B cell (primary cell): ENCODE measurements at regions not wholly inside any gene's neighbourhood (a gene's known extent, or its start where the extent isn't known, plus 50 kb on each side); places are given as distances from the start of the nearest gene placed in this dataset.

Experiments
- ATAC-seq: fragments of 200-7000 bp; cut with Tn5 transposase; one replicate; pipeline ENCODE4 v1.10.0; 2021; ENCODE audit warnings: low read depth, mild to moderate bottlenecking, moderate number of reproducible peaks, moderate library complexity
- CTCF ChIA-PET: fragments of 350-600 bp; sonication (Branson Sonifier 250); formaldehyde crosslinking; loops from one replicate; lab custom pipeline; 2021; ENCODE audit warnings: antibody characterized with exemption, inconsistent platforms; lab: Charles Lee
- POLR2A ChIA-PET: fragments of 350-600 bp; sonication (Branson Sonifier 250); formaldehyde crosslinking; loops from one replicate; lab custom pipeline; 2021; ENCODE audit warnings: antibody characterized with exemption; lab: Charles Lee
- DNase-seq: peaks from one replicate; pipeline ENCODE4 v3.0.0; 2013
- H2AFZ ChIP-seq: 2 replicates; pipeline ENCODE4 v1.6.1; 2012; ENCODE audit warnings: mild to moderate bottlenecking, low read depth, low read length; ENCODE audit not compliant: insufficient read depth, poor library complexity, severe bottlenecking
- H3K27ac ChIP-seq, 2 donors: 1 replicate in 1 of 2; 2 replicates in 1 of 2; pipeline ENCODE4 v1.5.1; 2012 to 2013; ENCODE audit warnings: low read length in 2 of 2, mild to moderate bottlenecking in 2 of 2, moderate library complexity in 1 of 2
- H3K27me3 ChIP-seq, 4 experiments: fragments of 200-600 bp in 1 of 4; sonication (generic) in 1 of 4; replicated peaks in 1 of 4; 1 replicate in 2 of 4; 2 replicates in 2 of 4; pipeline versions ENCODE4 v1.6.1 to v1.7.0; 2013 to 2016; ENCODE audit warnings: low read length in 3 of 4, mild to moderate bottlenecking in 2 of 4, mixed read lengths in 1 of 4, moderate library complexity in 1 of 4; ENCODE audit not compliant: insufficient read depth in 4 of 4, control insufficient read depth in 3 of 4; ENCODE audit errors: control extremely low read depth in 1 of 4
- H3K36me3 ChIP-seq, 2 experiments: replicated peaks in 1 of 2; 1 replicate in 1 of 2; 2 replicates in 1 of 2; pipeline versions ENCODE4 v1.6.1 to v1.7.1; 2013; ENCODE audit warnings: low read length in 1 of 2; ENCODE audit not compliant: insufficient read depth in 2 of 2, control insufficient read depth in 1 of 2; ENCODE audit errors: control extremely low read depth in 1 of 2, extremely low read depth in 1 of 2
- H3K4me1 ChIP-seq, 2 donors: fragments of 200-600 bp in 1 of 2; sonication (generic) in 1 of 2; 1 replicate in 1 of 2; 2 replicates in 1 of 2; pipeline versions ENCODE4 v1.5.1 to v1.6.1; 2013 to 2017; ENCODE audit warnings: low read length in 2 of 2; ENCODE audit not compliant: control insufficient read depth in 2 of 2, insufficient read depth in 2 of 2
- H3K4me2 ChIP-seq: replicated peaks from 2 replicates; pipeline ENCODE3; 2012; ENCODE audit warnings: mild to moderate bottlenecking, low read depth, low read length; ENCODE audit not compliant: poor library complexity, severe bottlenecking
- H3K4me3 ChIP-seq, 5 experiments: fragments of 200-600 bp in 1 of 5; sonication (generic) in 1 of 5; 1 replicate in 3 of 5; 2 replicates in 2 of 5; pipeline versions ENCODE4 v1.5.1 to v1.7.0; 2011 to 2016; ENCODE audit warnings: low read length in 4 of 5, mild to moderate bottlenecking in 4 of 5, low read depth in 2 of 5, control low read depth in 1 of 5, moderate library complexity in 1 of 5; ENCODE audit not compliant: insufficient read depth in 1 of 5; ENCODE audit errors: control extremely low read depth in 1 of 5, extremely low read depth in 1 of 5
- H3K79me2 ChIP-seq: fragments of 200-600 bp; sonication (generic); one replicate; pipeline ENCODE4 v1.6.0; 2016; ENCODE audit warnings: low read length; ENCODE audit not compliant: control insufficient read depth, insufficient read depth
- H3K9ac ChIP-seq: fragments of 200-600 bp; sonication (generic); 2 replicates; pipeline ENCODE4 v1.6.1; 2017; ENCODE audit warnings: mild to moderate bottlenecking, low read length, moderate library complexity
- H3K9me3 ChIP-seq, 3 donors: one replicate each; pipeline versions ENCODE4 v1.6.1 to v1.7.1; 2013; ENCODE audit warnings: low read length in 2 of 3; ENCODE audit not compliant: control insufficient read depth in 2 of 3, insufficient read depth in 1 of 3; ENCODE audit errors: control extremely low read depth in 1 of 3
- H4K20me1 ChIP-seq: 2 replicates; pipeline ENCODE4 v1.6.0; 2012; ENCODE audit warnings: mild to moderate bottlenecking, low read length; ENCODE audit not compliant: insufficient read depth, control insufficient read depth, poor library complexity, severe bottlenecking
- H3K27ac Mint-ChIP-seq: one replicate; pipeline ENCODE4 v1.8.0; 2021; ENCODE audit warnings: mixed read lengths
- H3K27me3 Mint-ChIP-seq: one replicate; pipeline ENCODE4 v1.8.0; 2021; ENCODE audit warnings: mixed read lengths
- H3K4me1 Mint-ChIP-seq: one replicate; pipeline ENCODE4 v1.8.0; 2021; ENCODE audit warnings: mixed read lengths
- H3K4me3 Mint-ChIP-seq: one replicate; pipeline ENCODE4 v1.8.0; 2021; ENCODE audit warnings: mixed read lengths
- H3K9me3 Mint-ChIP-seq: one replicate; pipeline ENCODE4 v1.8.0; 2022; ENCODE audit warnings: mixed read lengths; ENCODE audit not compliant: insufficient read depth
- EZH2 ChIP-seq: IDR thresholded peaks from 2 replicates; pipeline ENCODE4 v1.6.1; 2012; ENCODE audit warnings: borderline replicate concordance, low read depth, mild to moderate bottlenecking, moderate library complexity, low read length; ENCODE audit not compliant: insufficient read depth, poor library complexity, severe bottlenecking
- WGBS: methylation state at CpG from one replicate; pipeline ENCODE4 v1.1.5; 2013; ENCODE audit warnings: missing lambda C conversion rate; ENCODE audit not compliant: insufficient coverage; 5-methylcytosine and 5-hydroxymethylcytosine counted together
- intact Hi-C: fragments of 100-400 bp; cut with micrococcal nuclease; formaldehyde crosslinking; loops from one replicate; pipeline ENCODE4 v1.10.0; 2022
- TF ChIP-seq, protein P1 (sequence below): fragments of 200-600 bp; IDR thresholded peaks from one replicate; pipeline ENCODE4 v1.8.0; 2022; ENCODE audit warnings: antibody characterized with exemption, mild to moderate bottlenecking

DNA sequence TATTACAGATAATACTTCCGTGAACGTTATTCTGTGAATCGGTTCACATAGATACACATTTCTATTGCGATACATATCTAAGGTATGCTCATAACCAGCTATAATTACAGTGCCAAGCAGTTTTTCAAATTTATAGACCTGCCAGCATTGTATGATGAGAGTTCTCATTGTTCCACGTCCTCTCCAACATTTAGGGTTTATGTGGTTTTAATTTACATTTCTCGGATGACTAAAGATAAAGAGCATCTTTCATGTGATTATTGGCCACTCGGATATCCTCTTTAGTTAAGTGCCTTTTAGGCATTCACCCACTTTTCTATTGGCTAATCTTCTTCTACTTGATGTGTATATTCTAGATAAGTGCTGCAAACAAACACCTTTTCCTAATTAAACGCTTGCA lies 134.7 kb upstream of the CCDC54 start:
- no peaks in the 10 kb centered on the region for H3K79me2 ChIP-seq
- POLR2A ChIA-PET, result interaction anchor here (0.6 kb wide), 1 partner anchor 162 kb away, joined by 3 read pairs; no protein-coding TSS in a partner anchor
- H3K4me3 ChIP-seq, result no peak overlapping the region
- Mint-ChIP-seq H3K27me3 (no peaks in the 10 kb centered on the region), H3K9me3 (no peaks in the 10 kb centered on the region), H3K4me1 (peaks cover 16% of the 10 kb centered on the region), H3K4me3 (peak overlapping the region; percentile 5), H3K27ac (no peak overlapping the region)
- H3K4me2 ChIP-seq, result no peak overlapping the region
- no peak overlapping the region for H2AFZ ChIP-seq
- WGBS, result 80% methylated on average over 3 of the region's 8 CpGs
- CTCF ChIA-PET, result no interaction called here
- H3K27me3 ChIP-seq, result no peaks in the 10 kb centered on the region
- H3K27ac ChIP-seq, result no peak overlapping the region
- TF ChIP-seq, protein P1, sequence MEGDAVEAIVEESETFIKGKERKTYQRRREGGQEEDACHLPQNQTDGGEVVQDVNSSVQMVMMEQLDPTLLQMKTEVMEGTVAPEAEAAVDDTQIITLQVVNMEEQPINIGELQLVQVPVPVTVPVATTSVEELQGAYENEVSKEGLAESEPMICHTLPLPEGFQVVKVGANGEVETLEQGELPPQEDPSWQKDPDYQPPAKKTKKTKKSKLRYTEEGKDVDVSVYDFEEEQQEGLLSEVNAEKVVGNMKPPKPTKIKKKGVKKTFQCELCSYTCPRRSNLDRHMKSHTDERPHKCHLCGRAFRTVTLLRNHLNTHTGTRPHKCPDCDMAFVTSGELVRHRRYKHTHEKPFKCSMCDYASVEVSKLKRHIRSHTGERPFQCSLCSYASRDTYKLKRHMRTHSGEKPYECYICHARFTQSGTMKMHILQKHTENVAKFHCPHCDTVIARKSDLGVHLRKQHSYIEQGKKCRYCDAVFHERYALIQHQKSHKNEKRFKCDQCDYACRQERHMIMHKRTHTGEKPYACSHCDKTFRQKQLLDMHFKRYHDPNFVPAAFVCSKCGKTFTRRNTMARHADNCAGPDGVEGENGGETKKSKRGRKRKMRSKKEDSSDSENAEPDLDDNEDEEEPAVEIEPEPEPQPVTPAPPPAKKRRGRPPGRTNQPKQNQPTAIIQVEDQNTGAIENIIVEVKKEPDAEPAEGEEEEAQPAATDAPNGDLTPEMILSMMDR, result no peak
- TF ChIP-seq EZH2, result no peak
- H3K9me3 ChIP-seq, result no peaks in the 10 kb centered on the region
- intact Hi-C loops, result no loop called here
- no peak overlapping the region for H3K9ac ChIP-seq
- H4K20me1 ChIP-seq, result no peaks in the 10 kb centered on the region
- no peaks in the 10 kb centered on the region for H3K36me3 ChIP-seq
- H3K4me1 ChIP-seq, result peaks cover 7 to 12% of the 10 kb centered on the region in 2 donors
- ATAC-seq, result no peak
- no peak for DNase-seq

DNA sequence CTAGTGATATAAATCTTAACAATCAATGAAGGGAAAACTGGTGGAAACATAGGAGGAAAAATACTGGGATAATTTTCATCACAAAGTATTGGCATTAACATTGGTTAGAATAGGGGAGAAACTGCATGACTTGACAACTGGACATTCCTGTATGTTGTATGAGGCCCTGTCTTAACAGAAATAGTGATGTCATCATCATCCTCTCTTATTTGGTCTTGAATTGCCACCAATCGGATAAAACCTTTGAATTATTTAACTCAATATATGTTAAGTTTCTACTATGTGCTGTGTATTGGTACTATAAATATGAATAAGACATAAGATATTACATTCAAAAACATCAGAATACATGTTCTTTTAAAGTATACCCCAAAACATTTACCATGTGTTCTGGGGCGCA lies 130.1 kb upstream of the CCDC54 start:
- TF ChIP-seq EZH2, result no peak
- TF ChIP-seq, protein P1, result no peak
- POLR2A ChIA-PET, result no interaction called here
- CTCF ChIA-PET, result interaction anchor here (1.0 to 2.4 kb wide), 4 partner anchors 9 to 429 kb away, joined by 3 to 12 read pairs (median 4); no protein-coding TSS in a partner anchor

More for the DNA sequence above, 130.1 kb upstream of the CCDC54 start:
- Histone ChIP-seq H2AFZ (no peak overlapping the region), H3K27me3 (no peaks in the 10 kb centered on the region), H3K36me3 (no peaks in the 10 kb centered on the region), H3K27ac (no peak overlapping the region), H3K79me2 (no peaks in the 10 kb centered on the region), H3K9me3 (no peaks in the 10 kb centered on the region), H3K4me3 (no peak overlapping the region), H3K4me2 (no peak overlapping the region), H4K20me1 (no peaks in the 10 kb centered on the region), H3K4me1 (no peaks in the 10 kb centered on the region), H3K9ac (no peak overlapping the region)
- ATAC-seq (no peak), DNase-seq (no peak)
- intact Hi-C loops, result no loop called here
- H3K27me3 Mint-ChIP-seq, result no peaks in the 10 kb centered on the region
- no peak overlapping the region for H3K27ac Mint-ChIP-seq
- H3K4me1 Mint-ChIP-seq, result peaks cover 2% of the 10 kb centered on the region
- H3K4me3 Mint-ChIP-seq, result no peak overlapping the region
- H3K9me3 Mint-ChIP-seq, result no peaks in the 10 kb centered on the region
- no CpG with 5 or more reads among the region's 2 CpGs for WGBS
